GM12873 (cell line): ENCODE measurements at regions not wholly inside any gene's neighbourhood (a gene's known extent, or its start where the extent isn't known, plus 50 kb on each side); places are given as distances from the start of the nearest gene placed in this dataset.

Experiments
- TF ChIP-seq, protein P1 (sequence below): IDR thresholded peaks from 2 replicates; pipeline ENCODE4 v1.5.1; 2012; ENCODE audit warnings: low read depth, mild to moderate bottlenecking, moderate library complexity, low read length, control low read depth; ENCODE audit not compliant: insufficient read depth; ENCODE audit errors: missing control alignments

DNA sequence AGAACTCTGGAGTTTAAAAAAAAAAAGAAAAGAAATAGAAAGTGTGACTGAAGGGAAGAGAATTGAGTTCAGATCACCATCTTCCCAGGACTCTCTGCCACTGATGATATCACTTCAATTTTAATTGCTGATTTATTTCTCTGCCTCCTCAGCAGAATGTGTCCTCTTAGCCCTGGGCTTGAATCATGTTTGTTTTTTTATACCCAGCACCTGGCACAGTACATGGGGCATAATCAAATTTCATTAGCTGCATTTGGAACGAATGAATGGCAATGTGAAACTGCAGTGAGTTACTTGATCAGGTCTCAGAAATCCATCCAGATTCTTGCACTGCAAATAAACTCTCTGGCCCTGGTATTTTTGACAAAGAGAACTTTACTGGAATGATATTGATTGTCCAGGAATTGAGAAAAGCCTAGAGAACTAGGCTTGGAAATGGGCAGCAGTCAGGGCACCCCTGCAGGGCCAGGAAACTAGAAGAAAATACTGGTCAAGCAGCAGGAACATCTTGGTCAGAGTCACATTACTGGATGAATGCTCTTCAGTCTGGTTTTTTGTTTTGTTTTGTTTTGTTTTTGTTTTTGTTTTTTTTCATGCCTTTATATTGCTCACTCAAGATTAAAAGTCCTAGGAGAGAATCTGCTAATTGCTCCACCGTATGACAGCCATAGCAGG, 103.8 kb upstream of the FAM78B start:
- TF ChIP-seq, protein P1, sequence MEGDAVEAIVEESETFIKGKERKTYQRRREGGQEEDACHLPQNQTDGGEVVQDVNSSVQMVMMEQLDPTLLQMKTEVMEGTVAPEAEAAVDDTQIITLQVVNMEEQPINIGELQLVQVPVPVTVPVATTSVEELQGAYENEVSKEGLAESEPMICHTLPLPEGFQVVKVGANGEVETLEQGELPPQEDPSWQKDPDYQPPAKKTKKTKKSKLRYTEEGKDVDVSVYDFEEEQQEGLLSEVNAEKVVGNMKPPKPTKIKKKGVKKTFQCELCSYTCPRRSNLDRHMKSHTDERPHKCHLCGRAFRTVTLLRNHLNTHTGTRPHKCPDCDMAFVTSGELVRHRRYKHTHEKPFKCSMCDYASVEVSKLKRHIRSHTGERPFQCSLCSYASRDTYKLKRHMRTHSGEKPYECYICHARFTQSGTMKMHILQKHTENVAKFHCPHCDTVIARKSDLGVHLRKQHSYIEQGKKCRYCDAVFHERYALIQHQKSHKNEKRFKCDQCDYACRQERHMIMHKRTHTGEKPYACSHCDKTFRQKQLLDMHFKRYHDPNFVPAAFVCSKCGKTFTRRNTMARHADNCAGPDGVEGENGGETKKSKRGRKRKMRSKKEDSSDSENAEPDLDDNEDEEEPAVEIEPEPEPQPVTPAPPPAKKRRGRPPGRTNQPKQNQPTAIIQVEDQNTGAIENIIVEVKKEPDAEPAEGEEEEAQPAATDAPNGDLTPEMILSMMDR: no peak

DNA sequence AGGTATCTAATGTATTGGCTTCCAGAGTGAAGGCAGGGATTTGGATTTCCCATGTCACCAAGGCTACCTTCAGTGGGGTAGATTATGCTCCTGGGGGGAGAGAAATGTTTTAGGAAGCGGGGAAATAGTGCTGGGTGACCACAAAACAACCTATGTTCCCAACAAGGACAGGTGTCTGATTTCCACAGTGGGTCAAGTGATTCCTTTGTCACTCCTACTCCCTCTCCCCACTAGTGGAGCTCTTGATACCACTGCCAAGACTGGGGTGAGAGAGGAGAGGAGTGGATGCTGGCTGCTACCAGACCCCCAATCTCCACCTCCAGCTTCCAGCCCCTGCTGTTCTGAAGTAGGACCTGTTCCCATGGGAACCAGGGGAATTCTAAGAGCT, 104.3 kb upstream of the FAM78B start:
- TF ChIP-seq, protein P1: no peak

DNA sequence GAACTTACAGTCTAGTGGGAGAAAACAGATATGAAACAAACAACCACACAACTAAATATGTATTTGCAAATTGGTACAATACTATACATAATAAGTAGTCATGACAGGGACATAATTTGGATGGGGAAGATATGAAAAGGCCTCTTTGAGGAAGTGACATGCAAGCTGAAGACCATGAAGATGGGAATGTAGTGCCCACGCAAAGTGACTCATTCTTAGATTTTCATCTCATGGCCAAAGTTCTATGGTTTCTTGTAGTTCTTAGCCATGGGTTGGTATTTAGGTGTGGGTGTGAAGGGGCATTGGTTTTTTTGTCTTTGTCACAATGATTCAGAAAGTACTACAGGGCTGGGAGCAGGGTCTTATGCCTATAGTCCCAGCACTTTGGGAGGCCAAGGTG, 105.4 kb upstream of the FAM78B start:
- TF ChIP-seq, protein P1: no peak

DNA sequence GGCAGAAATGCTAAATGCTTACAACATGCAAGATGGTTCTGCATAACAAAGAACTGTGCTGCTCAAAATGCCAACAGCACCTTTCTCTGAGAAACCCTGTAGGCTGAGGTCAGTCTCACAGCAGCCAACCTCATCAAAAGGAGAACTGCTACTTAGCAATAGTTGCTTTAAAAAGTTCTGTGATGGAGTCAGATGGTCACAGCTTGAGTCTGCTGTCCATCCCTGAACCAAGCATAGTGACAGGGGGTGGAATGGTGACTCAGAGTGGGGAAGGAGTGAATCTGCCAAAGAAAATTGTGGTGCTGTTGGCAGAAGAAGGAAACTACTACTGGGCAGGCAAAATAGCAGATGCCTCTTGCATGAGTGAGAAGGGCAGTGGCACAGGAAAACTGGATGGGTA, 106.0 kb upstream of the FAM78B start:
- TF ChIP-seq, protein P1: no peak

DNA sequence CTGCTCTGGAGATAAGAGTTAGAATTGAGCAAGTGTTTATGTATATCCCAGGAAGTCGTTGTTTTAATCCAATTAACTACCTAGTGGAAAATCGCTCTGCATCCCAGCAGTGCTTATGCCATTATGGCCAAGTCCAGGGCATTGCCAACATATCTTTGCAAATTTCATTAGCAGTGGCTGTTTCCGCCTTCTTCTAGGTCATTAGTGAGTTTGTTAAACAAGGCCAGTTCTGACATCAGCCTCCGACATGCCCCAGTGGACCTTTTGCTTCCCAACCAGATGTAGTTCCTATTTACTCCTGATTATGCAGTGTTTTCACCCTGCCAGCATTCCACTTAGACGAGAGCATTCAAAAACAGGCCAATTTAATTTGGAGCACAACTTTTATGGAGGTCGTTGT, 106.8 kb upstream of the FAM78B start:
- TF ChIP-seq, protein P1: no peak

DNA sequence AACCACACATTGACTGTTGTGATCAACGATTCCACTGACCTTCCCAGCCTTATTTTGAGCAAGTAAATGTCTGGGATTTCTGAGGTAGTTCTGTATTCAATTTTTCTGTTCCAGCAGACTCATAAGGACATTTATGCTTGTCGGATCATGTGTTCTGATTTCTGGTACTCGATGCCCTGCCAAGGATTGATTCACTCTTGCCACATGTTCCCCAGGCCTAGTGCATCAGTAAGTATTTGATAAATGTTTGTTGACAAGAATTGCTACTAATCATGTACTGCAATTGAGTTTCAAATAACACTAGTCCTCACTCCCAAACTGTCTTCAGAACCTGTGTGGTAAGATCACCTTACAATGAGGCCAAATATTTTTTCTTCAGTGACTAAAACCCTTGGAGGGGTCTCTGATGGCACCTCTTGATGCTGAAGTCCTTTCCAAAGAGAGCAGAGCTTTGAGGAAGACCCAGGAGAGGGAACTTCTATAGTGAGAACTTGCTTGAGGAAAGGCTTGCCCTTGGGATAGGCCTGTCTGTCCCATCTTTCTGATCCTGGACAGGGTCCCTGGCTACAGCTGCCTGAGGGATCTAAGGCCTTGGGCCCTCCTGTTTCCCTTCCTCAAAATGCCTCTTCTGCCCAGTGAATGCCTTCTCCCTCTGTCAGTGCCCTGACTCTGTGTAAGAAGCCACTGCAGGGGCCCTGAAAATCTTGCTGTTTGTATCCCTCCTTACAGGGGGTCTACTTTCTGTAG, 115.8 kb upstream of the FAM78B start:
- TF ChIP-seq, protein P1: no peak

DNA sequence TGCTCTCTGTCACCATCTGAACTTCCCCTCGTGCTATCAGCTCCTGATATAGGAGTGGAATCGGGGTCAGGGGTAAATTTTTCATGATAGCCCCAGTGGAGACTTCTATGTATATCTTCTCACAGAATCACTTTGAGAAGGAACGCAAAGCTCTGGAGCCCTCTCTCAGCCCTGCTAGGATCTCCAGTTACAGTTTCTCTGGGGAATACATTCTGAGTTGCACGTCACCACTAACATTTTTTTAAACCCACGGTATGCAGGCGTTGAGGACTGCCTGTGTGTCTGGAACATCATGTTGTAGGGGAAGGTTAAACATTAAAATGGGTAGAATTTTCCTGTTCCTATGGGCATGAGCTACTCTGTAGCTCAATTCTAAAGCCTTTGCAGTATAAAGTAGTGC, 116.4 kb upstream of the FAM78B start:
- TF ChIP-seq, protein P1: no peak
